ENCODE measurements at regions not wholly inside any gene's neighbourhood (a gene's known extent, or its start where the extent isn't known, plus 50 kb on each side); places are given as distances from the start of the nearest gene placed in this dataset.
"Not testable (repeated sequence)": the region's sequence is repeated elsewhere in the genome, so short reads cannot be mapped to it uniquely, and the experiment has no call there.

GRCh38 chr6:119443993-119444641 is 94.6 kb upstream of the MAN1A1 start:
- peak overlapping the region; percentile 25 for H3K27ac ChIP-seq (ENCODE audit: low read length)
- no peak overlapping the region for H3K4me3 ChIP-seq (ENCODE audit: low read length)

GRCh38 chr6:119442776-119443184 is 93.2 kb upstream of the MAN1A1 start:
- no peaks in the 10 kb centered on the region for H3K36me3 ChIP-seq (ENCODE audit: control insufficient read depth, insufficient read depth, low read length)
- no peak overlapping the region for H3K4me3 ChIP-seq (ENCODE audit: low read length)
- no peaks in the 10 kb centered on the region for H3K27me3 ChIP-seq (ENCODE audit: control insufficient read depth, insufficient read depth, low read length)
- no peaks in the 10 kb centered on the region for H3K9me3 ChIP-seq (replicated peaks; ENCODE audit: control insufficient read depth, low read depth, low read length)
- peak; percentile 88 for DNase-seq
- 29% methylated on average over 9 of the region's 9 CpGs for WGBS (ENCODE audit: insufficient coverage)
- H3K27ac ChIP-seq (ENCODE audit: low read length): no peak overlapping the region
- H3K4me1 ChIP-seq (ENCODE audit: control insufficient read depth, insufficient read depth, low read length): no peaks in the 10 kb centered on the region

More at GRCh38 chr6:119443993-119444641, 94.6 kb upstream of the MAN1A1 start:
- DNase-seq: no peak
- WGBS (ENCODE audit: insufficient coverage): 93% methylated on average over 2 of the region's 7 CpGs
- no peaks in the 10 kb centered on the region for H3K36me3 ChIP-seq (ENCODE audit: control insufficient read depth, insufficient read depth, low read length)
- H3K9me3 ChIP-seq (replicated peaks; ENCODE audit: control insufficient read depth, low read depth, low read length): no peaks in the 10 kb centered on the region
- H3K27me3 ChIP-seq (ENCODE audit: control insufficient read depth, insufficient read depth, low read length): no peaks in the 10 kb centered on the region
- H3K4me1 ChIP-seq (ENCODE audit: control insufficient read depth, insufficient read depth, low read length): no peaks in the 10 kb centered on the region

GRCh38 chr6:119440953-119441352 is 91.4 kb upstream of the MAN1A1 start:
- Histone ChIP-seq H3K27me3 (ENCODE audit: control insufficient read depth, insufficient read depth, low read length) (no peaks in the 10 kb centered on the region), H3K9me3 (replicated peaks; ENCODE audit: control insufficient read depth, low read depth, low read length) (no peaks in the 10 kb centered on the region), H3K27ac (ENCODE audit: low read length) (no peak overlapping the region), H3K4me1 (ENCODE audit: control insufficient read depth, insufficient read depth, low read length) (no peaks in the 10 kb centered on the region), H3K36me3 (ENCODE audit: control insufficient read depth, insufficient read depth, low read length) (no peaks in the 10 kb centered on the region), H3K4me3 (ENCODE audit: low read length) (no peak overlapping the region)
- WGBS (ENCODE audit: insufficient coverage): 96% methylated on average over 37 of the region's 37 CpGs
- DNase-seq: no peak

GRCh38 chr6:119436583-119436982 is 87.0 kb upstream of the MAN1A1 start:
- 94% methylated on average over 2 of the region's 3 CpGs for WGBS (ENCODE audit: insufficient coverage)
- Histone ChIP-seq H3K27me3 (ENCODE audit: control insufficient read depth, insufficient read depth, low read length) (no peaks in the 10 kb centered on the region), H3K36me3 (ENCODE audit: control insufficient read depth, insufficient read depth, low read length) (no peaks in the 10 kb centered on the region), H3K4me1 (ENCODE audit: control insufficient read depth, insufficient read depth, low read length) (no peaks in the 10 kb centered on the region), H3K27ac (ENCODE audit: low read length) (no peak overlapping the region), H3K4me3 (ENCODE audit: low read length) (no peak overlapping the region), H3K9me3 (replicated peaks; ENCODE audit: control insufficient read depth, low read depth, low read length) (no peaks in the 10 kb centered on the region)
- DNase-seq: no peak

- Histone ChIP-seq H3K27ac (ENCODE audit: low read length) (no peak overlapping the region), H3K4me1 (ENCODE audit: control insufficient read depth, insufficient read depth, low read length) (no peaks in the 10 kb centered on the region), H3K36me3 (ENCODE audit: control insufficient read depth, insufficient read depth, low read length) (no peaks in the 10 kb centered on the region), H3K4me3 (ENCODE audit: low read length) (no peak overlapping the region), H3K27me3 (ENCODE audit: control insufficient read depth, insufficient read depth, low read length) (no peaks in the 10 kb centered on the region), H3K9me3 (replicated peaks; ENCODE audit: control insufficient read depth, low read depth, low read length) (no peaks in the 10 kb centered on the region)
- WGBS (ENCODE audit: insufficient coverage): no CpG with 5 or more reads among the region's 1 CpG
- no peak for DNase-seq
Observed at GRCh38 chr6:119431799-119432198, 82.2 kb upstream of the MAN1A1 start.

- H3K4me3 ChIP-seq (ENCODE audit: low read length): no peak overlapping the region
- no peak for DNase-seq
- H3K9me3 ChIP-seq (replicated peaks; ENCODE audit: control insufficient read depth, low read depth, low read length): no peaks in the 10 kb centered on the region
- H3K27ac ChIP-seq (ENCODE audit: low read length): no peak overlapping the region
- no peaks in the 10 kb centered on the region for H3K36me3 ChIP-seq (ENCODE audit: control insufficient read depth, insufficient read depth, low read length)
- no peaks in the 10 kb centered on the region for H3K4me1 ChIP-seq (ENCODE audit: control insufficient read depth, insufficient read depth, low read length)
- H3K27me3 ChIP-seq (ENCODE audit: control insufficient read depth, insufficient read depth, low read length): no peaks in the 10 kb centered on the region
- WGBS (ENCODE audit: insufficient coverage): 88% methylated on average over 1 of the region's 1 CpG
Observed at GRCh38 chr6:119430805-119431204, 81.2 kb upstream of the MAN1A1 start.

GRCh38 chr6:119428633-119429032 is 79.1 kb upstream of the MAN1A1 start:
- H3K27ac ChIP-seq (ENCODE audit: low read length): no peak overlapping the region
- no peak overlapping the region for H3K4me3 ChIP-seq (ENCODE audit: low read length)
- no peak for DNase-seq
- H3K36me3 ChIP-seq (ENCODE audit: control insufficient read depth, insufficient read depth, low read length): no peaks in the 10 kb centered on the region
- no peaks in the 10 kb centered on the region for H3K4me1 ChIP-seq (ENCODE audit: control insufficient read depth, insufficient read depth, low read length)
- peaks cover 1% of the 10 kb centered on the region for H3K9me3 ChIP-seq (replicated peaks; ENCODE audit: control insufficient read depth, low read depth, low read length)
- no peaks in the 10 kb centered on the region for H3K27me3 ChIP-seq (ENCODE audit: control insufficient read depth, insufficient read depth, low read length)

- Histone ChIP-seq H3K4me1 (ENCODE audit: control insufficient read depth, insufficient read depth, low read length) (no peaks in the 10 kb centered on the region), H3K36me3 (ENCODE audit: control insufficient read depth, insufficient read depth, low read length) (no peaks in the 10 kb centered on the region), H3K4me3 (ENCODE audit: low read length) (no peak overlapping the region), H3K27ac (ENCODE audit: low read length) (no peak overlapping the region), H3K9me3 (replicated peaks; ENCODE audit: control insufficient read depth, low read depth, low read length) (peaks cover 2% of the 10 kb centered on the region), H3K27me3 (ENCODE audit: control insufficient read depth, insufficient read depth, low read length) (no peaks in the 10 kb centered on the region)
- WGBS (ENCODE audit: insufficient coverage): 67% methylated on average over 1 of the region's 3 CpGs
- DNase-seq: no peak
Observed at GRCh38 chr6:119426619-119427018, 77.1 kb upstream of the MAN1A1 start.

GRCh38 chr6:119423996-119424395 is 74.4 kb upstream of the MAN1A1 start:
- Histone ChIP-seq H3K4me1 (ENCODE audit: control insufficient read depth, insufficient read depth, low read length) (no peaks in the 10 kb centered on the region), H3K27me3 (ENCODE audit: control insufficient read depth, insufficient read depth, low read length) (no peaks in the 10 kb centered on the region), H3K36me3 (ENCODE audit: control insufficient read depth, insufficient read depth, low read length) (no peaks in the 10 kb centered on the region), H3K4me3 (ENCODE audit: low read length) (no peak overlapping the region), H3K9me3 (replicated peaks; ENCODE audit: control insufficient read depth, low read depth, low read length) (peaks cover 2% of the 10 kb centered on the region), H3K27ac (ENCODE audit: low read length) (no peak overlapping the region)
- 83% methylated on average over 1 of the region's 5 CpGs for WGBS (ENCODE audit: insufficient coverage)
- DNase-seq: no peak

- H3K27ac ChIP-seq (ENCODE audit: low read length); DNase-seq; H3K4me1 ChIP-seq (ENCODE audit: control insufficient read depth, insufficient read depth, low read length); H3K36me3 ChIP-seq (ENCODE audit: control insufficient read depth, insufficient read depth, low read length); H3K4me3 ChIP-seq (ENCODE audit: low read length); H3K27me3 ChIP-seq (ENCODE audit: control insufficient read depth, insufficient read depth, low read length): not testable (repeated sequence)
- peaks cover 18% of the 10 kb centered on the region for H3K9me3 ChIP-seq (replicated peaks; ENCODE audit: control insufficient read depth, low read depth, low read length)
- WGBS (ENCODE audit: insufficient coverage): 86% methylated on average over 1 of the region's 2 CpGs
Observed at GRCh38 chr6:119418084-119418483, 68.5 kb upstream of the MAN1A1 start.

- Histone ChIP-seq H3K36me3 (ENCODE audit: control insufficient read depth, insufficient read depth, low read length) (no peaks in the 10 kb centered on the region), H3K27me3 (ENCODE audit: control insufficient read depth, insufficient read depth, low read length) (no peaks in the 10 kb centered on the region), H3K27ac (ENCODE audit: low read length) (no peak overlapping the region), H3K9me3 (replicated peaks; ENCODE audit: control insufficient read depth, low read depth, low read length) (no peaks in the 10 kb centered on the region), H3K4me3 (ENCODE audit: low read length) (no peak overlapping the region), H3K4me1 (ENCODE audit: control insufficient read depth, insufficient read depth, low read length) (no peaks in the 10 kb centered on the region)
- no peak for DNase-seq
- WGBS (ENCODE audit: insufficient coverage): no CpG with 5 or more reads among the region's 4 CpGs
Observed at GRCh38 chr6:119407156-119407555, 57.6 kb upstream of the MAN1A1 start.
